ENCODE measurements at regions not wholly inside any gene's neighbourhood (a gene's known extent, or its start where the extent isn't known, plus 50 kb on each side); places are given as distances from the start of the nearest gene placed in this dataset.

DNA sequence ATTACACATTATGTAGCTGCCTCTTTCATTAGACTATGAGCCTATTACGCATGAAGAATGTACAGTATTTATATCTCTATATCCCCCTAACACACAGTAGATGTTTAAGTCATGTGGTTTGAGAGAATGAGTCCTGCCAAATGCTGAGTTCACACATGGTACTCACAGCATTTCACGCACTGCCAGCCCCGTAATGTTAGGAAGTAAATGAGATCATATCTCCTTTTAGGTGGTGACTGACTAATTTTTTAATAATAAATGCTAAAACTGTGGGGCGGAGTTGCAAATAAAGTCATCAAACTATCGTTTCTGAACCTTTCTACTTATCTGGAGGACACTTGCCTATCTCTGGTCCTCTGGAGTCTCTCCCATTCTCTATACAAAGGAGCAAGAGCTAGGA is 343.8 kb downstream of the ADAMTS20 start:
- Histone ChIP-seq H3K4me3 (ENCODE audit: low read length, poor library complexity, severe bottlenecking) (no peak overlapping the region), H3K9me3 (ENCODE audit: insufficient read depth, low read depth, low read length) (no peaks in the 10 kb centered on the region), H3K4me1 (ENCODE audit: insufficient read depth, low read length, poor library complexity, severe bottlenecking) (no peaks in the 10 kb centered on the region), H4K20me1 (ENCODE audit: insufficient read depth, low read length, poor library complexity, severe bottlenecking) (no peaks in the 10 kb centered on the region), H3K27me3 (ENCODE audit: insufficient read depth, low read length, poor library complexity, severe bottlenecking) (no peaks in the 10 kb centered on the region), H3K36me3 (ENCODE audit: insufficient read depth, low read length) (no peaks in the 10 kb centered on the region), H2AFZ (ENCODE audit: low read length) (no peak overlapping the region), H3F3A (ENCODE audit: low read depth) (no peaks in the 10 kb centered on the region), H3K79me2 (ENCODE audit: insufficient read depth, low read length) (no peaks in the 10 kb centered on the region), H3K9ac (ENCODE audit: low read depth, low read length, poor library complexity, severe bottlenecking) (no peak overlapping the region), H3K4me2 (ENCODE audit: low read depth, low read length, poor library complexity, severe bottlenecking) (no peak overlapping the region), H3K9me2 (replicated peaks; ENCODE audit: low read depth, low read length) (no peaks in the 10 kb centered on the region)
- TF ChIP-seq, protein P1, sequence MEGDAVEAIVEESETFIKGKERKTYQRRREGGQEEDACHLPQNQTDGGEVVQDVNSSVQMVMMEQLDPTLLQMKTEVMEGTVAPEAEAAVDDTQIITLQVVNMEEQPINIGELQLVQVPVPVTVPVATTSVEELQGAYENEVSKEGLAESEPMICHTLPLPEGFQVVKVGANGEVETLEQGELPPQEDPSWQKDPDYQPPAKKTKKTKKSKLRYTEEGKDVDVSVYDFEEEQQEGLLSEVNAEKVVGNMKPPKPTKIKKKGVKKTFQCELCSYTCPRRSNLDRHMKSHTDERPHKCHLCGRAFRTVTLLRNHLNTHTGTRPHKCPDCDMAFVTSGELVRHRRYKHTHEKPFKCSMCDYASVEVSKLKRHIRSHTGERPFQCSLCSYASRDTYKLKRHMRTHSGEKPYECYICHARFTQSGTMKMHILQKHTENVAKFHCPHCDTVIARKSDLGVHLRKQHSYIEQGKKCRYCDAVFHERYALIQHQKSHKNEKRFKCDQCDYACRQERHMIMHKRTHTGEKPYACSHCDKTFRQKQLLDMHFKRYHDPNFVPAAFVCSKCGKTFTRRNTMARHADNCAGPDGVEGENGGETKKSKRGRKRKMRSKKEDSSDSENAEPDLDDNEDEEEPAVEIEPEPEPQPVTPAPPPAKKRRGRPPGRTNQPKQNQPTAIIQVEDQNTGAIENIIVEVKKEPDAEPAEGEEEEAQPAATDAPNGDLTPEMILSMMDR (conservative IDR thresholded peaks at IDR 0.05; ENCODE audit: low read length): no peak
- TF ChIP-seq EZH2phosphoT487 (IDR thresholded peaks at IDR 0.05; ENCODE audit: borderline replicate concordance): no peak

DNA sequence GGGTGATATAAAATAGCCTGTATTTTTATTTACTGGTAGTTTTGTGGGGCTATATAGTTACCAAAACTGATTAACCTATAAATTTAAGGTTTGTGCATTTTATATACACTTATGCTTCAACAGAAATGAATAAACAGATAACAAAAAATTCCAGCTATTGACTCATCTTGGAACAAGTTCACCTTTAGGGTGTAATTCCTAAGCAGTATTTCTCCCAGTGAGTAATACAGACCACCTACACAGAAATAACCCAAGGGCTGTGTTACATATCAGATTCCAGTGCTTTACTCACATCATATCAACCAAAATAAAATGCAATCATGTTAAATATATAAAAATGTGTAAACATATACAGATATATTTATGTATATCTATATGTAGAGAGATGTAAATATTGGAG is 345.6 kb downstream of the ADAMTS20 start:
- Histone ChIP-seq H3K4me3 (ENCODE audit: low read length, poor library complexity, severe bottlenecking) (no peak overlapping the region), H3K4me1 (ENCODE audit: insufficient read depth, low read length, poor library complexity, severe bottlenecking) (no peaks in the 10 kb centered on the region), H3K9me2 (replicated peaks; ENCODE audit: low read depth, low read length) (no peaks in the 10 kb centered on the region), H3K9ac (ENCODE audit: low read depth, low read length, poor library complexity, severe bottlenecking) (no peak overlapping the region), H3K9me3 (ENCODE audit: insufficient read depth, low read depth, low read length) (no peaks in the 10 kb centered on the region), H2AFZ (ENCODE audit: low read length) (no peak overlapping the region), H3K27me3 (ENCODE audit: insufficient read depth, low read length, poor library complexity, severe bottlenecking) (no peaks in the 10 kb centered on the region), H3K4me2 (ENCODE audit: low read depth, low read length, poor library complexity, severe bottlenecking) (no peak overlapping the region), H3F3A (ENCODE audit: low read depth) (no peaks in the 10 kb centered on the region), H4K20me1 (ENCODE audit: insufficient read depth, low read length, poor library complexity, severe bottlenecking) (no peaks in the 10 kb centered on the region), H3K36me3 (ENCODE audit: insufficient read depth, low read length) (no peaks in the 10 kb centered on the region), H3K79me2 (ENCODE audit: insufficient read depth, low read length) (no peaks in the 10 kb centered on the region)
- TF ChIP-seq EZH2phosphoT487 (IDR thresholded peaks at IDR 0.05; ENCODE audit: borderline replicate concordance): no peak
- TF ChIP-seq, protein P1 (conservative IDR thresholded peaks at IDR 0.05; ENCODE audit: low read length): no peak

DNA sequence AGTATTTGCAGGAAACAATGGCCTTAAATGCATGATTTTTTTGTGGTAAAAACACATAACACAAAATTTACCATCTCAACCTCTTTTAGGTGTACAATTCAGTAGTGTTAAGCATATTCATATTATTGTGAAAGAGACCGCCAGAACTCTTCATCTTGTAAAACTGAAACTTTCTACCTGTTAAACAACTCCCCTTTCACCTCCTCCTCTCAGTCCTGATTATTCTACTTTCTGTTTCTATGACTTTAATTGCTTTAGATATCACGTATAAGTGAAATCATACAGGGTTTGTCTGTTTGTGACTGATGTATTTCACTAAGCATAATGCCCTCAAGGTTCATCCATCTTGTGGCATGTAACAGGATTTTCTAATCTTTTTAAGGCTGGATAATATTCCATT is 353.4 kb downstream of the ADAMTS20 start:
- TF ChIP-seq, protein P1 (conservative IDR thresholded peaks at IDR 0.05; ENCODE audit: low read length): no peak
- TF ChIP-seq EZH2phosphoT487 (IDR thresholded peaks at IDR 0.05; ENCODE audit: borderline replicate concordance): no peak
- no peaks in the 10 kb centered on the region for H3K4me1 ChIP-seq (ENCODE audit: insufficient read depth, low read length, poor library complexity, severe bottlenecking)
- no peaks in the 10 kb centered on the region for H3K27me3 ChIP-seq (ENCODE audit: insufficient read depth, low read length, poor library complexity, severe bottlenecking)
- no peak overlapping the region for H3K9ac ChIP-seq (ENCODE audit: low read depth, low read length, poor library complexity, severe bottlenecking)
- H3F3A ChIP-seq (ENCODE audit: low read depth): no peaks in the 10 kb centered on the region
- H3K36me3 ChIP-seq (ENCODE audit: insufficient read depth, low read length): no peaks in the 10 kb centered on the region
- H3K4me3 ChIP-seq (ENCODE audit: low read length, poor library complexity, severe bottlenecking): no peak overlapping the region
- H2AFZ ChIP-seq (ENCODE audit: low read length): no peak overlapping the region
- no peaks in the 10 kb centered on the region for H3K9me3 ChIP-seq (ENCODE audit: insufficient read depth, low read depth, low read length)
- H3K79me2 ChIP-seq (ENCODE audit: insufficient read depth, low read length): no peaks in the 10 kb centered on the region
- H4K20me1 ChIP-seq (ENCODE audit: insufficient read depth, low read length, poor library complexity, severe bottlenecking): no peaks in the 10 kb centered on the region
- no peaks in the 10 kb centered on the region for H3K9me2 ChIP-seq (replicated peaks; ENCODE audit: low read depth, low read length)
- H3K4me2 ChIP-seq (ENCODE audit: low read depth, low read length, poor library complexity, severe bottlenecking): no peak overlapping the region
